ENCODE measurements at regions not wholly inside any gene's neighbourhood (a gene's known extent, or its start where the extent isn't known, plus 50 kb on each side); places are given as distances from the start of the nearest gene placed in this dataset.

GRCh38 chr20:4593149-4593525, 93.1 kb upstream of the PRNP start:
- TF ChIP-seq, protein P1, sequence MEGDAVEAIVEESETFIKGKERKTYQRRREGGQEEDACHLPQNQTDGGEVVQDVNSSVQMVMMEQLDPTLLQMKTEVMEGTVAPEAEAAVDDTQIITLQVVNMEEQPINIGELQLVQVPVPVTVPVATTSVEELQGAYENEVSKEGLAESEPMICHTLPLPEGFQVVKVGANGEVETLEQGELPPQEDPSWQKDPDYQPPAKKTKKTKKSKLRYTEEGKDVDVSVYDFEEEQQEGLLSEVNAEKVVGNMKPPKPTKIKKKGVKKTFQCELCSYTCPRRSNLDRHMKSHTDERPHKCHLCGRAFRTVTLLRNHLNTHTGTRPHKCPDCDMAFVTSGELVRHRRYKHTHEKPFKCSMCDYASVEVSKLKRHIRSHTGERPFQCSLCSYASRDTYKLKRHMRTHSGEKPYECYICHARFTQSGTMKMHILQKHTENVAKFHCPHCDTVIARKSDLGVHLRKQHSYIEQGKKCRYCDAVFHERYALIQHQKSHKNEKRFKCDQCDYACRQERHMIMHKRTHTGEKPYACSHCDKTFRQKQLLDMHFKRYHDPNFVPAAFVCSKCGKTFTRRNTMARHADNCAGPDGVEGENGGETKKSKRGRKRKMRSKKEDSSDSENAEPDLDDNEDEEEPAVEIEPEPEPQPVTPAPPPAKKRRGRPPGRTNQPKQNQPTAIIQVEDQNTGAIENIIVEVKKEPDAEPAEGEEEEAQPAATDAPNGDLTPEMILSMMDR (IDR thresholded peaks at IDR 0.05; ENCODE audit: insufficient read depth, low read length, poor library complexity, severe bottlenecking), result no peak
- no peak for TF ChIP-seq EZH2phosphoT487 (conservative IDR thresholded peaks at IDR 0.05; ENCODE audit: low read length)

All from SU-DHL-6 (cell line).